Liver (tissue), 8 donors: ENCODE measurements at regions not wholly inside any gene's neighbourhood (a gene's known extent, or its start where the extent isn't known, plus 50 kb on each side); places are given as distances from the start of the nearest gene placed in this dataset.

Experiments
- DNase-seq: peaks from one replicate; pipeline ENCODE4 v3.0.0-alpha.2; 2017; ENCODE audit warnings: low spot score
- H3K27ac ChIP-seq, 2 donors: one replicate each; pipeline ENCODE4 v1.7.0; 2013; ENCODE audit warnings: inconsistent platforms in 2 of 2, low read length in 2 of 2, control low read depth in 1 of 2, low read depth in 1 of 2, mild to moderate bottlenecking in 1 of 2
- H3K27me3 ChIP-seq, 4 donors: one replicate each; pipeline versions ENCODE4 v1.6.1 to v1.7.0; 2013; ENCODE audit warnings: low read length in 3 of 4, inconsistent platforms in 1 of 4, mild to moderate bottlenecking in 1 of 4, moderate library complexity in 1 of 4; ENCODE audit not compliant: control insufficient read depth in 4 of 4, insufficient read depth in 4 of 4
- H3K36me3 ChIP-seq, 4 donors: one replicate each; pipeline versions ENCODE4 v1.6.1 to v1.7.0; 2013; ENCODE audit warnings: low read length in 3 of 4, mild to moderate bottlenecking in 3 of 4, low read depth in 1 of 4, moderate library complexity in 1 of 4; ENCODE audit not compliant: control insufficient read depth in 4 of 4, insufficient read depth in 3 of 4
- H3K4me1 ChIP-seq, 4 donors: one replicate each; pipeline versions ENCODE4 v1.6.1 to v1.7.0; 2013; ENCODE audit warnings: low read length in 3 of 4, mild to moderate bottlenecking in 3 of 4, moderate library complexity in 1 of 4; ENCODE audit not compliant: control insufficient read depth in 4 of 4, insufficient read depth in 4 of 4
- H3K4me3 ChIP-seq, 3 donors: one replicate each; pipeline versions ENCODE4 v1.6.1 to v1.7.0; 2013; ENCODE audit warnings: low read length in 3 of 3, control low read depth in 1 of 3, low read depth in 1 of 3, mild to moderate bottlenecking in 1 of 3
- H3K9ac ChIP-seq, 2 donors: one replicate each; pipeline ENCODE4 v1.7.0; 2013; ENCODE audit warnings: low read length in 2 of 2, mild to moderate bottlenecking in 2 of 2, moderate library complexity in 2 of 2, control low read depth in 1 of 2, low read depth in 1 of 2
- H3K9me3 ChIP-seq, 4 donors: one replicate each; pipeline versions ENCODE4 v1.6.1 to v1.7.0; 2013; ENCODE audit warnings: low read length in 3 of 4; ENCODE audit not compliant: control insufficient read depth in 4 of 4
- ATF3 ChIP-seq: IDR thresholded peaks from 2 replicates; pipeline ENCODE4 v1.6.1; 2016; ENCODE audit warnings: antibody characterized with exemption
- CTCF ChIP-seq: fragments of 150-350 bp; IDR thresholded peaks from 2 replicates; pipeline ENCODE4 v1.5.1; 2017; ENCODE audit warnings: improper control_type of control experiment, low read depth, low read length; ENCODE audit not compliant: missing input control
- EGR1 ChIP-seq, 2 donors: IDR thresholded peaks; 2 replicates each; pipeline ENCODE4 v1.6.1; 2016 to 2018; ENCODE audit warnings: antibody characterized with exemption in 2 of 2, low read depth in 2 of 2
- FOXA1 ChIP-seq: IDR thresholded peaks from 2 replicates; pipeline ENCODE4 v1.6.1; 2016; ENCODE audit warnings: antibody characterized with exemption
- FOXA2 ChIP-seq: IDR thresholded peaks from 2 replicates; pipeline ENCODE4 v1.6.1; 2016; ENCODE audit warnings: antibody characterized with exemption
- HNF4A ChIP-seq, 2 donors: conservative IDR thresholded peaks; 2 replicates each; pipeline ENCODE4 v1.6.1; 2016; ENCODE audit warnings: antibody characterized with exemption in 2 of 2, mild to moderate bottlenecking in 2 of 2
- HNF4G ChIP-seq: IDR thresholded peaks from 2 replicates; pipeline ENCODE4 v1.6.1; 2016; ENCODE audit warnings: antibody characterized with exemption
- NR2F2 ChIP-seq: IDR thresholded peaks from 2 replicates; pipeline ENCODE4 v1.6.1; 2016; ENCODE audit warnings: antibody characterized with exemption
- SP1 ChIP-seq: IDR thresholded peaks from 2 replicates; pipeline ENCODE4 v1.6.1; 2018; ENCODE audit warnings: antibody characterized with exemption, mild to moderate bottlenecking
- YY1 ChIP-seq: IDR thresholded peaks from 2 replicates; pipeline ENCODE4 v1.6.1; 2016; ENCODE audit warnings: antibody characterized with exemption, mild to moderate bottlenecking
- ZBTB33 ChIP-seq: IDR thresholded peaks from 2 replicates; pipeline ENCODE4 v1.6.1; 2016; ENCODE audit warnings: antibody characterized with exemption
- WGBS: extraction: QIAGEN DNeasy Blood & Tissue Kit; methylation state at CpG from one replicate; pipeline ENCODE4 v1.1.7; 2013; 5-methylcytosine and 5-hydroxymethylcytosine counted together
- TF ChIP-seq, protein P1 (sequence below): IDR thresholded peaks from 2 replicates; pipeline ENCODE4 v1.6.1; 2016; ENCODE audit warnings: antibody characterized with exemption, mild to moderate bottlenecking
- donor health status: healthy.
- donor health status: healthy.
- donor health status: healthy.
- donor health status: healthy.
- donor health status: healthy.

DNA sequence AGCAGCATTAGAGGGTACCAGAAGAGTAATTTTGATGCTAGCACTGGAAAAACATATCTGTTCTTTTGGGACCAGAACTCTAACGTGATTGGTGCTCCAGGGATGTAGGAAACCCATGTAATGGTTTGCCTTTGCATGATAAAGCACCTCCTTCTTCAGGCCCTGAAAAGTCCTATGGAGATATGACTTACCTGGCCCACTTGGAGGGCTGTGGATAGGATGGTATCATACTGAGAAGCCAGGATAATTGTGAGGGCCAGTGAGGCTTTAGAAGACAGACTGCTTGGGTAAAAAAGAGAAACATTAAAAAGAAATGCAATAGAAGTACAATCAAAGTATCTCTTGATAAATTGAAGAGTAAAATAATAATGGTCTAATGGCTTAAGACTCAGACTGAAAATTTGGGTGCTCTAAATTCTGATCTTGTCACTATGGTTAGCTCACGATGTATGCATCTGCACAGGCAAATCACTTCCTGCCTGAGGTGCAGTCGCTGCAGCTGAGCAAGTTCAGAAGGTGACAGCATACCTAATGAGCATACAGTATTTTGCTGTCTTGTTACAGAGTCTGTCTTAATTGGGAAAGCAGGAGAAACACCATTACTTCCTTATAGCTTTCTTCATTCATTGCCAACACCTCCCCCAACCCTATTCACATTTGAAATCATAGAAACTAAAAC, 371.5 kb downstream of the NUP35 start:
- H3K27me3 ChIP-seq: no peaks in the 10 kb centered on the region
- H3K27ac ChIP-seq: no peak overlapping the region
- H3K4me3 ChIP-seq: no peak overlapping the region
- H3K4me1 ChIP-seq: no peaks in the 10 kb centered on the region
- 43% methylated on average over 3 of the region's 3 CpGs for WGBS
- TF ChIP-seq CTCF (no peak), NR2F2 (no peak)
- H3K9ac ChIP-seq: no peak overlapping the region
- no peak for DNase-seq
- H3K36me3 ChIP-seq: no peaks in the 10 kb centered on the region
- no peaks in the 10 kb centered on the region for H3K9me3 ChIP-seq

DNA sequence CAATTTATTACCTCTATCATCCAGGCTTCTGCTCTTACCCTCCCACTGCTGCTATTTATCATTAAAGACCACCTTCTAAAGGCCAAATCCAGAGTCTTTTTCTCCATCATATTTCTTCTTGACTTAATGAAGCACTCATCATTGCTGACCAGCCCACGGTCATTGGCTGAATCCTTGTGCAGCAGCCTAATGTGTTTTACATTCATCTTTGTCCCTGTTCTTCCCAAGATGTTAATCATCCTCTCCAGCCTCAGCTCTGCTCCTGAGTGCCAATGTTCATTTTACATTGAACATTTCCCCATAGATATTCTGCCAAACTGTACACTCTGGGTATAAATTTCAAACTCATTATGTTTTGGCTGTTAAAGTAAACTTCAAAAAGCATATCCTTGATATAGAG, 373.6 kb downstream of the NUP35 start:
- H3K27ac ChIP-seq: no peak overlapping the region
- TF ChIP-seq ATF3: no peak
- no peak for TF ChIP-seq CTCF
- no peak for TF ChIP-seq SP1
- TF ChIP-seq YY1: no peak

GRCh38 chr2:183505911-183506310, 381.7 kb downstream of the NUP35 start:
- H3K27me3 ChIP-seq: no peaks in the 10 kb centered on the region
- WGBS: 82% methylated on average over 1 of the region's 1 CpG
- H3K4me1 ChIP-seq: no peaks in the 10 kb centered on the region
- no peaks in the 10 kb centered on the region for H3K36me3 ChIP-seq
- no peak for DNase-seq
- TF ChIP-seq HNF4A (conservative IDR thresholded peaks at IDR 0.05) (no peak), SP1 (no peak), FOXA2 (no peak), FOXA1 (no peak), EGR1 (IDR thresholded peaks at IDR 0.05; ENCODE audit: low read depth in 2 of 2) (no peak), HNF4G (no peak), ZBTB33 (no peak), NR2F2 (no peak), CTCF (no peak), YY1 (no peak), ATF3 (no peak)
- TF ChIP-seq, protein P1, sequence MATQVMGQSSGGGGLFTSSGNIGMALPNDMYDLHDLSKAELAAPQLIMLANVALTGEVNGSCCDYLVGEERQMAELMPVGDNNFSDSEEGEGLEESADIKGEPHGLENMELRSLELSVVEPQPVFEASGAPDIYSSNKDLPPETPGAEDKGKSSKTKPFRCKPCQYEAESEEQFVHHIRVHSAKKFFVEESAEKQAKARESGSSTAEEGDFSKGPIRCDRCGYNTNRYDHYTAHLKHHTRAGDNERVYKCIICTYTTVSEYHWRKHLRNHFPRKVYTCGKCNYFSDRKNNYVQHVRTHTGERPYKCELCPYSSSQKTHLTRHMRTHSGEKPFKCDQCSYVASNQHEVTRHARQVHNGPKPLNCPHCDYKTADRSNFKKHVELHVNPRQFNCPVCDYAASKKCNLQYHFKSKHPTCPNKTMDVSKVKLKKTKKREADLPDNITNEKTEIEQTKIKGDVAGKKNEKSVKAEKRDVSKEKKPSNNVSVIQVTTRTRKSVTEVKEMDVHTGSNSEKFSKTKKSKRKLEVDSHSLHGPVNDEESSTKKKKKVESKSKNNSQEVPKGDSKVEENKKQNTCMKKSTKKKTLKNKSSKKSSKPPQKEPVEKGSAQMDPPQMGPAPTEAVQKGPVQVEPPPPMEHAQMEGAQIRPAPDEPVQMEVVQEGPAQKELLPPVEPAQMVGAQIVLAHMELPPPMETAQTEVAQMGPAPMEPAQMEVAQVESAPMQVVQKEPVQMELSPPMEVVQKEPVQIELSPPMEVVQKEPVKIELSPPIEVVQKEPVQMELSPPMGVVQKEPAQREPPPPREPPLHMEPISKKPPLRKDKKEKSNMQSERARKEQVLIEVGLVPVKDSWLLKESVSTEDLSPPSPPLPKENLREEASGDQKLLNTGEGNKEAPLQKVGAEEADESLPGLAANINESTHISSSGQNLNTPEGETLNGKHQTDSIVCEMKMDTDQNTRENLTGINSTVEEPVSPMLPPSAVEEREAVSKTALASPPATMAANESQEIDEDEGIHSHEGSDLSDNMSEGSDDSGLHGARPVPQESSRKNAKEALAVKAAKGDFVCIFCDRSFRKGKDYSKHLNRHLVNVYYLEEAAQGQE: no peak
- H3K4me3 ChIP-seq: no peak overlapping the region
- H3K9ac ChIP-seq: no peak overlapping the region
- no peak overlapping the region for H3K27ac ChIP-seq
- peaks cover 0 to 2% (median 0%) of the 10 kb centered on the region in 4 donors for H3K9me3 ChIP-seq

More for the DNA sequence above, 373.6 kb downstream of the NUP35 start:
- WGBS: 77% methylated on average over 1 of the region's 1 CpG
- Histone ChIP-seq H3K4me3 (no peak overlapping the region), H3K27me3 (no peaks in the 10 kb centered on the region), H3K4me1 (no peaks in the 10 kb centered on the region), H3K36me3 (no peaks in the 10 kb centered on the region), H3K9me3 (no peaks in the 10 kb centered on the region), H3K9ac (no peak overlapping the region)
- DNase-seq: no peak
